Neutrophil (primary cell): ENCODE measurements at regions not wholly inside any gene's neighbourhood (a gene's known extent, or its start where the extent isn't known, plus 50 kb on each side); places are given as distances from the start of the nearest gene placed in this dataset.

ENCODE experiments used
- H3K27ac ChIP-seq: fragments of 200-600 bp; sonication (generic); 2 replicates; pipeline ENCODE4 v1.5.1; 2016; ENCODE audit warnings: mild to moderate bottlenecking, moderate library complexity
- H3K27me3 ChIP-seq: fragments of 200-600 bp; sonication (generic); 2 replicates; pipeline ENCODE4 v1.6.0; 2016; ENCODE audit warnings: mild to moderate bottlenecking
- H3K36me3 ChIP-seq: fragments of 200-600 bp; sonication (generic); 2 replicates; pipeline ENCODE4 v1.5.1; 2017
- H3K4me1 ChIP-seq, 2 experiments: fragments of 200-600 bp in 1 of 2; sonication (generic) in 1 of 2; 1 replicate in 1 of 2; 2 replicates in 1 of 2; pipeline versions ENCODE4 v1.5.1 to v1.6.1; 2013 to 2016; ENCODE audit warnings: low read depth in 1 of 2, low read length in 1 of 2, mild to moderate bottlenecking in 1 of 2, moderate library complexity in 1 of 2; ENCODE audit not compliant: control insufficient read depth in 1 of 2, insufficient read depth in 1 of 2
- H3K4me3 ChIP-seq, 2 experiments: fragments of 200-600 bp in 1 of 2; sonication (generic) in 1 of 2; 1 replicate in 1 of 2; 2 replicates in 1 of 2; pipeline ENCODE4 v1.5.1; 2013 to 2016; ENCODE audit warnings: low read depth in 1 of 2, low read length in 1 of 2, mild to moderate bottlenecking in 1 of 2, moderate library complexity in 1 of 2
- H3K9me3 ChIP-seq: fragments of 200-600 bp; sonication (generic); 2 replicates; pipeline ENCODE4 v1.5.1; 2016
- CTCF ChIP-seq: fragments of 200-600 bp; sonication (generic); IDR thresholded peaks from 2 replicates; pipeline ENCODE4 v1.5.1; 2016; ENCODE audit warnings: antibody characterized with exemption

GRCh38 chr12:69123919-69124638 lies 115.3 kb upstream of the CPSF6 start:
- TF ChIP-seq CTCF: no peak
- H3K9me3 ChIP-seq: no peaks in the 10 kb centered on the region
- no peaks in the 10 kb centered on the region for H3K4me1 ChIP-seq

DNA sequence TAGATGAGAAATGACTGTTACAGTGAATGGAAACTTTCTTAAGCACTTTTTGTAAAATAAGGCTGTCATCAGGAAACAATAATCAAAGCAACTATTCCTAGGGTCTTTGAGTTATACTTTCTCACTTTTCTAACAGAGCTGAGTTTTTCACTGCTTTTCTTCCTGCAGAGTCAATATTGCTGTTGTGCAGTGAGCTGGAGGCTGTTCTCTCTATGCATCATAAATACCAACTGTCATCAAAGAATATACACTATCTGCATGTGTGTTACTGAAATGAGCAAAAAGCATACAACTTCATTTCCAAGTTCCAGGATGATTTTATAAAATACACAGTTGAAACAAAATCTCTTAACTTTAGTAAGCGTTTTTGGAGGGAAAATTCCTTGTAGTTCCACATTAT lies 110.4 kb upstream of the CPSF6 start:
- no peaks in the 10 kb centered on the region for H3K4me1 ChIP-seq
- no peak for TF ChIP-seq CTCF
- no peaks in the 10 kb centered on the region for H3K27me3 ChIP-seq
- no peaks in the 10 kb centered on the region for H3K9me3 ChIP-seq
- H3K36me3 ChIP-seq: no peaks in the 10 kb centered on the region
- H3K4me3 ChIP-seq: no peak overlapping the region
- no peak overlapping the region for H3K27ac ChIP-seq

More at GRCh38 chr12:69123919-69124638, 115.3 kb upstream of the CPSF6 start:
- H3K27me3 ChIP-seq: no peaks in the 10 kb centered on the region
- H3K4me3 ChIP-seq: no peak overlapping the region
- no peak overlapping the region for H3K27ac ChIP-seq
- no peaks in the 10 kb centered on the region for H3K36me3 ChIP-seq

DNA sequence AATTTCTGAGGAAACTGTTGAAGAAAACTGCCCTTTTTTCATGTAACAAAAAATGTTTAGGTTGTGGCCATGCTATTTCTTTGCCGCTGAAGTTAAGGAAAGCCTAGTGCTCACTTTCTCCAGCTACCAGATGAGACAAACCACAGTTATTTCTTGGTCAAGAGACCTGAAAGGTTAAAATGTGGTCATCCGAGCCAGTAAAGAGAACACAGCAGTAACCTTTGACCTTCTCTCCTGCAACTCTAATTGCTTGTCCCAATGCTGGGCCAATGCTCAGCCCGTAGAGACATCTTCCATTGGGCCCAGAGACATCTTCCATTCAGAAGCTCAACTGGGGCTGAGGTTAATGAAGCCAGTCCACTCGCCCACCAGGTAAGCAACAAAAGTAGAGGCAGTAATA lies 109.8 kb upstream of the CPSF6 start:
- Histone ChIP-seq H3K4me3 (no peak overlapping the region), H3K9me3 (no peaks in the 10 kb centered on the region), H3K27me3 (no peaks in the 10 kb centered on the region), H3K36me3 (no peaks in the 10 kb centered on the region), H3K27ac (no peak overlapping the region), H3K4me1 (no peaks in the 10 kb centered on the region)
- TF ChIP-seq CTCF: no peak

- Histone ChIP-seq H3K36me3 (no peaks in the 10 kb centered on the region), H3K4me1 (no peaks in the 10 kb centered on the region), H3K9me3 (no peaks in the 10 kb centered on the region), H3K4me3 (no peak overlapping the region), H3K27me3 (no peaks in the 10 kb centered on the region), H3K27ac (no peak overlapping the region)
- no peak for TF ChIP-seq CTCF
Measured at GRCh38 chr12:69130064-69130463, 109.3 kb upstream of the CPSF6 start.

DNA sequence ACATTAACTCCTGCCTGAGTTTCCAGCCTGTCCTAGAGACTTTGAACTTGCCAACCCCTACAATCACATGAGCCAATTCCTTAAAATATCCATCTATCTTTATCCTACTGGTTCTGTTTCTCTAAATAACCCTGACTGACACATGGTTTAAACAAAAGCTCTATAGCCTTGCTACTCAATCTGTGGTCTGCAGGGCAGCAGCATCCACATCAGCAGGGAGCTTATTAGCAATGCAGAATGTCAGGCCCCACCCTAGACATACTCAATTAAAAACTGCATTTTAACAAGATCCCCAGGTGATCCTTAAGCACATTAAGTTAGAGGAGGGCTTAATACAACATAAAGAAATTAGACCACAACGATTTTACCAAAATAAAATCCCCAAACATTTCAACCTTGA lies 108.3 kb upstream of the CPSF6 start:
- TF ChIP-seq CTCF: no peak
- Histone ChIP-seq H3K9me3 (no peaks in the 10 kb centered on the region), H3K27ac (no peak overlapping the region), H3K4me3 (no peak overlapping the region), H3K36me3 (no peaks in the 10 kb centered on the region), H3K4me1 (no peaks in the 10 kb centered on the region), H3K27me3 (no peaks in the 10 kb centered on the region)
